IMR-90 (cell line): ENCODE measurements at regions not wholly inside any gene's neighbourhood (a gene's known extent, or its start where the extent isn't known, plus 50 kb on each side); places are given as distances from the start of the nearest gene placed in this dataset.

Experiments
- CEBPB ChIP-seq: IDR thresholded peaks from 2 replicates; pipeline ENCODE4 v1.6.1; 2012; ENCODE audit warnings: low read depth, low read length, improper control_type of control experiment
- MAFK ChIP-seq: IDR thresholded peaks from 2 replicates; pipeline ENCODE4 v1.6.1; 2012; ENCODE audit warnings: low read depth, low read length, improper control_type of control experiment
- MAZ ChIP-seq: IDR thresholded peaks from 2 replicates; pipeline ENCODE4 v1.6.1; 2012; ENCODE audit warnings: low read depth, mild to moderate bottlenecking, low read length, improper control_type of control experiment, moderate library complexity, borderline replicate concordance
- MXI1 ChIP-seq: IDR thresholded peaks from 2 replicates; pipeline ENCODE4 v1.6.1; 2012; ENCODE audit warnings: low read depth, mild to moderate bottlenecking, low read length, moderate library complexity, borderline replicate concordance
- POLR2A ChIP-seq: IDR thresholded peaks from 2 replicates; pipeline ENCODE4 v1.6.1; 2012; ENCODE audit warnings: mild to moderate bottlenecking, low read depth, low read length
- RCOR1 ChIP-seq: IDR thresholded peaks from 2 replicates; pipeline ENCODE4 v1.6.1; 2012; ENCODE audit warnings: mild to moderate bottlenecking, low read length, improper control_type of control experiment; ENCODE audit not compliant: insufficient replicate concordance
- RFX5 ChIP-seq: IDR thresholded peaks from 2 replicates; pipeline ENCODE4 v1.8.0; 2012; ENCODE audit warnings: low read depth, mild to moderate bottlenecking, low read length, moderate library complexity
- TF ChIP-seq, protein P1 (sequence below): conservative IDR thresholded peaks from 2 replicates; pipeline ENCODE4 v1.5.1; 2012; ENCODE audit warnings: mild to moderate bottlenecking, low read depth, low read length, improper control_type of control experiment
- TF ChIP-seq, protein P2 (sequence below): fragments of 150-350 bp; IDR thresholded peaks from 2 replicates; pipeline ENCODE4 v1.6.1; 2017; ENCODE audit warnings: mild to moderate bottlenecking, antibody characterized with exemption, low read length, low read depth
- TF ChIP-seq, protein P3 (sequence below): fragments of 150-350 bp; IDR thresholded peaks from 2 replicates; pipeline ENCODE4 v1.6.1; 2016; ENCODE audit warnings: low read depth, mild to moderate bottlenecking, low read length, moderate library complexity, borderline replicate concordance

DNA sequence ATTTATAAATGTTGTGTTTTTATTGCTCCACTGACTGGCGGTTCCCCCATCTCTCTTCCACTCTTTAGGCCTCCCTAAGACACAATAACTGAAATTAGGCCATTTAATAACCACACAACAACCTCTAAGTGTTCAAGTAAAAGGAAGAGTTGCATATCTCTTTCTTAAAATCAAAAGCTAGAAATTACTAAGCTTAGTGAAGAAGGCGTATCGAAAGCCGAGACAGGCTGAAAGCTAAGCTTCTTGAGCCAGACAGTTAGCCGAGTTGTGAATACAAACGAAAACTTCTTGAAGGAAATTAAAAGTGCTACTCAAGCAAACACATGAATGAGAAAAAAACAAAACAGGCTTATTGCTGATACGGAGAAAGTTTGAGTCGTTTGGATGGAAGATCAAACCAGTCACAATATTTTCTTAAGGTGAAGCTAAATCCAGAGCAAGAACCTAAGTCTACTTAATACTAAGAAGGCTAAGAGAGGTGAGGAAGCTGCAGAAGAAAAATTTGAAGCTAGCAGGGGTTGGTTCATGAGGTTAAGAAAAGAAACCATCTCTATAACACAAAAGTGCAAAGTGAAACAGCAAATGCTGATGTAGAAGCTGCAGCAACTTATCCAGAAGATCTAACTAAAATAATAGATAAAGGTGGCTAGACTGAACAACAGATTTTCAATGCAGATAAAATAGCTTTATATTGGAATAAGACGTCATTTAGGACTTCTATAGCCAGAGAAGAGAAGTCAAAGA is 194.0 kb upstream of the TTC29 start:
- no peak for TF ChIP-seq CEBPB
- TF ChIP-seq, protein P1, sequence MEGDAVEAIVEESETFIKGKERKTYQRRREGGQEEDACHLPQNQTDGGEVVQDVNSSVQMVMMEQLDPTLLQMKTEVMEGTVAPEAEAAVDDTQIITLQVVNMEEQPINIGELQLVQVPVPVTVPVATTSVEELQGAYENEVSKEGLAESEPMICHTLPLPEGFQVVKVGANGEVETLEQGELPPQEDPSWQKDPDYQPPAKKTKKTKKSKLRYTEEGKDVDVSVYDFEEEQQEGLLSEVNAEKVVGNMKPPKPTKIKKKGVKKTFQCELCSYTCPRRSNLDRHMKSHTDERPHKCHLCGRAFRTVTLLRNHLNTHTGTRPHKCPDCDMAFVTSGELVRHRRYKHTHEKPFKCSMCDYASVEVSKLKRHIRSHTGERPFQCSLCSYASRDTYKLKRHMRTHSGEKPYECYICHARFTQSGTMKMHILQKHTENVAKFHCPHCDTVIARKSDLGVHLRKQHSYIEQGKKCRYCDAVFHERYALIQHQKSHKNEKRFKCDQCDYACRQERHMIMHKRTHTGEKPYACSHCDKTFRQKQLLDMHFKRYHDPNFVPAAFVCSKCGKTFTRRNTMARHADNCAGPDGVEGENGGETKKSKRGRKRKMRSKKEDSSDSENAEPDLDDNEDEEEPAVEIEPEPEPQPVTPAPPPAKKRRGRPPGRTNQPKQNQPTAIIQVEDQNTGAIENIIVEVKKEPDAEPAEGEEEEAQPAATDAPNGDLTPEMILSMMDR = no peak
- TF ChIP-seq MAZ = no peak
- TF ChIP-seq MXI1 = no peak
- TF ChIP-seq, protein P2, sequence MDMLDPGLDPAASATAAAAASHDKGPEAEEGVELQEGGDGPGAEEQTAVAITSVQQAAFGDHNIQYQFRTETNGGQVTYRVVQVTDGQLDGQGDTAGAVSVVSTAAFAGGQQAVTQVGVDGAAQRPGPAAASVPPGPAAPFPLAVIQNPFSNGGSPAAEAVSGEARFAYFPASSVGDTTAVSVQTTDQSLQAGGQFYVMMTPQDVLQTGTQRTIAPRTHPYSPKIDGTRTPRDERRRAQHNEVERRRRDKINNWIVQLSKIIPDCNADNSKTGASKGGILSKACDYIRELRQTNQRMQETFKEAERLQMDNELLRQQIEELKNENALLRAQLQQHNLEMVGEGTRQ = no peak
- TF ChIP-seq POLR2A = no peak
- no peak for TF ChIP-seq RCOR1
- no peak for TF ChIP-seq MAFK
- no peak for TF ChIP-seq RFX5
- TF ChIP-seq, protein P3, sequence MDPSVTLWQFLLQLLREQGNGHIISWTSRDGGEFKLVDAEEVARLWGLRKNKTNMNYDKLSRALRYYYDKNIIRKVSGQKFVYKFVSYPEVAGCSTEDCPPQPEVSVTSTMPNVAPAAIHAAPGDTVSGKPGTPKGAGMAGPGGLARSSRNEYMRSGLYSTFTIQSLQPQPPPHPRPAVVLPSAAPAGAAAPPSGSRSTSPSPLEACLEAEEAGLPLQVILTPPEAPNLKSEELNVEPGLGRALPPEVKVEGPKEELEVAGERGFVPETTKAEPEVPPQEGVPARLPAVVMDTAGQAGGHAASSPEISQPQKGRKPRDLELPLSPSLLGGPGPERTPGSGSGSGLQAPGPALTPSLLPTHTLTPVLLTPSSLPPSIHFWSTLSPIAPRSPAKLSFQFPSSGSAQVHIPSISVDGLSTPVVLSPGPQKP = no peak
